ENCODE measurements at regions not wholly inside any gene's neighbourhood (a gene's known extent, or its start where the extent isn't known, plus 50 kb on each side); places are given as distances from the start of the nearest gene placed in this dataset.
"Not testable (repeated sequence)": the region's sequence is repeated elsewhere in the genome, so short reads cannot be mapped to it uniquely, and the experiment has no call there.

DNA sequence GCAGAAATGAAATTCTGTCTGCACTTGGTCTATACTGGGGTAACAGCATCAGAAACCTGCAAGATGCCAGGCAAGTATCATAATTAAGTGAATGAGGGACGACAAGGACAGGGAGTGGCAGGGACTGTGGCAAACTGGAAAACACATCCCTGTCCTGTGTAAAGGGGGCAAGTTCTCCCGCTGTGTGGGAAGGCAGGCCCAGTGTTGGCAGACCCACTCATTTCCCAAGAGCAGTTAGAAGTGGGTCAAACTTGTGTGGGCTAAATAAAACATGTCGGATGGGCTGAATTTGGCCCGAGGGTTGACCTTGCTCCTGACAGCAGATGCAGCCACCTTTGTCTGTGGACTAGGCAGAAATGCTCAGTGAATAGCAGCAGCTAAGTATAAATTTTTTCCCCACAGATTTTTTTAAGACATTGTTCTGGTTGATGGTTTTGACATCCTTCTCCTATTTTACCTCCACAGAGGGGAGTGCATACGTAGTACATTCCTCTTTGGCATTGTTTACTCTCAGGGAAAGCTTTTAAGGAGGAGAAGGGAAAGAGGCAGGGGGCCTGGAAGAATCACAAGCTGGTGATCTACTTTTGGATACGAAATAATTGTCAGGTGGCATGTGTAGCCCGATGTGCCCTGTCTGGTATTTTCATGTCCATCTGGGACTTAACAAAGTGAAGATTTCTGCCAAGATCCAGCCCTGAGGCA, 72.6 kb upstream of the SEC22B start:
- H3K36me3 ChIP-seq (ENCODE audit: control insufficient read depth in 2 of 2, extremely low read depth in 1 of 2, insufficient read depth in 2 of 2, low read length in 2 of 2); H3K27me3 ChIP-seq (ENCODE audit: control insufficient read depth in 2 of 2, insufficient read depth in 2 of 2, low read length in 2 of 2); intact Hi-C loops (cut with micrococcal nuclease); H3K4me2 ChIP-seq (ENCODE audit: insufficient read depth, low read length); H3K9me3 ChIP-seq (replicated peaks; ENCODE audit: control insufficient read depth, insufficient read depth, low read length); dilution Hi-C loops (cut with MboI; ENCODE audit: extremely low pct_ligation_motif_present, low sequenced_read_pairs); H3K9ac ChIP-seq (replicated peaks; ENCODE audit: extremely low read depth, insufficient read depth, low read length); DNase-seq (ENCODE audit: low read depth, low spot score); H3K79me2 ChIP-seq (ENCODE audit: control insufficient read depth, insufficient read depth, low read length); CTCF ChIA-PET; BruUV-seq (replicated peaks); FAIRE-seq; H3K9me1 ChIP-seq (replicated peaks; ENCODE audit: control insufficient read depth, extremely low read depth, insufficient read depth, low read length); POLR2A ChIA-PET; H4K20me1 ChIP-seq (replicated peaks; ENCODE audit: control insufficient read depth, extremely low read depth, insufficient read depth, low read length); H2AFZ ChIP-seq (ENCODE audit: low read depth, low read length); H3K4me1 ChIP-seq (ENCODE audit: control insufficient read depth, extremely low read depth, insufficient read depth, low read length); H3K4me3 ChIP-seq (replicated peaks in 1 of 3; ENCODE audit: insufficient read depth in 1 of 3, low read depth in 1 of 3, low read length in 3 of 3); H3K27ac ChIP-seq (ENCODE audit: insufficient read depth, low read depth, low read length): not testable (repeated sequence)

DNA sequence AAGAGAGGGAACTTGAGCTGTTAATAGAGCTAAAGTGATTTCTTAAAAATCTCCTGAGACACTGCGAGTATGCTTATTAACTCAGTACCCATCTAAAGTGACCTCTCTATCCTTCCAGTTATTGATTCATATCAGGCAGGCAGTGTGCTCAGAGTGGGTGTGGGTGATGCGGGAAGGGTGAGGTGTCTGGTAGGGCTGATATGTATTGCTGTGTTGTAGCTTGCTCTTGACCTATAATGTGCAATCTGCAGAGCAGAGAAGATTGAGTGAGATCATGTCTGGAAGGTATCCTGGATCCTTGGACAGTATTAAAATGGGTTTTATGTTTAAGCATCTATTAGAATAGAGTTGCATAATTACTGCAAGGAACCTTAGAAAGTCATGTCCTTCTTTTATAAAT, 71.9 kb upstream of the SEC22B start:
- H3K27ac ChIP-seq (ENCODE audit: insufficient read depth, low read depth, low read length); FAIRE-seq; H3K36me3 ChIP-seq (ENCODE audit: control insufficient read depth in 2 of 2, extremely low read depth in 1 of 2, insufficient read depth in 2 of 2, low read length in 2 of 2); H3K9me3 ChIP-seq (replicated peaks; ENCODE audit: control insufficient read depth, insufficient read depth, low read length); H2AFZ ChIP-seq (ENCODE audit: low read depth, low read length); H3K27me3 ChIP-seq (ENCODE audit: control insufficient read depth in 2 of 2, insufficient read depth in 2 of 2, low read length in 2 of 2); H3K4me3 ChIP-seq (replicated peaks in 1 of 3; ENCODE audit: insufficient read depth in 1 of 3, low read depth in 1 of 3, low read length in 3 of 3); H4K20me1 ChIP-seq (replicated peaks; ENCODE audit: control insufficient read depth, extremely low read depth, insufficient read depth, low read length); POLR2A ChIA-PET; H3K9ac ChIP-seq (replicated peaks; ENCODE audit: extremely low read depth, insufficient read depth, low read length); BruUV-seq (replicated peaks); H3K9me1 ChIP-seq (replicated peaks; ENCODE audit: control insufficient read depth, extremely low read depth, insufficient read depth, low read length); dilution Hi-C loops (cut with MboI; ENCODE audit: extremely low pct_ligation_motif_present, low sequenced_read_pairs); H3K4me1 ChIP-seq (ENCODE audit: control insufficient read depth, extremely low read depth, insufficient read depth, low read length); CTCF ChIA-PET; DNase-seq (ENCODE audit: low read depth, low spot score); H3K79me2 ChIP-seq (ENCODE audit: control insufficient read depth, insufficient read depth, low read length); intact Hi-C loops (cut with micrococcal nuclease); H3K4me2 ChIP-seq (ENCODE audit: insufficient read depth, low read length): not testable (repeated sequence)

DNA sequence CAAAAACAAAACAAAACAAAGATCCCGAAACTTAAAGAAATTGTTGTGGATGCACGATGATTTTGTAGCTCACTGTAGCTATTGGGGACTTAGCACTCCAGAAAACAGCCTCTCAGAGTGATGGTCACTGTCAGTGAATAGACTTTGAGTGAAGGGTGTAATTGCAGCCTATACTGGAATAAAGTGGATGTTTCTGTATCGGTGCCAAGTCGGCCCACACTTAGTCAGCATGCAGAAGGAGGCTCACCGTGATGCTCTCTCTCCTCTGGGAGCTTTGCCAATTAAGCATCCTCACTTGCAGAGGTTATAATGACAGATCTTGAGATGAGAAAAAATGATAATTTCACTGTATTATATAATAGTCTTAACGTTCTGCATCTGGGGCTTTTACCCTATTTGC, 67.5 kb upstream of the SEC22B start:
- H3K9ac ChIP-seq (replicated peaks; ENCODE audit: extremely low read depth, insufficient read depth, low read length); DNase-seq (ENCODE audit: low read depth, low spot score); H3K4me2 ChIP-seq (ENCODE audit: insufficient read depth, low read length); BruUV-seq (replicated peaks); CTCF ChIA-PET; H3K27me3 ChIP-seq (ENCODE audit: control insufficient read depth in 2 of 2, insufficient read depth in 2 of 2, low read length in 2 of 2); intact Hi-C loops (cut with micrococcal nuclease); H3K9me3 ChIP-seq (replicated peaks; ENCODE audit: control insufficient read depth, insufficient read depth, low read length); H2AFZ ChIP-seq (ENCODE audit: low read depth, low read length); H3K79me2 ChIP-seq (ENCODE audit: control insufficient read depth, insufficient read depth, low read length); POLR2A ChIA-PET; H3K27ac ChIP-seq (ENCODE audit: insufficient read depth, low read depth, low read length); dilution Hi-C loops (cut with MboI; ENCODE audit: extremely low pct_ligation_motif_present, low sequenced_read_pairs); H3K4me1 ChIP-seq (ENCODE audit: control insufficient read depth, extremely low read depth, insufficient read depth, low read length); H4K20me1 ChIP-seq (replicated peaks; ENCODE audit: control insufficient read depth, extremely low read depth, insufficient read depth, low read length); H3K9me1 ChIP-seq (replicated peaks; ENCODE audit: control insufficient read depth, extremely low read depth, insufficient read depth, low read length); H3K36me3 ChIP-seq (ENCODE audit: control insufficient read depth in 2 of 2, extremely low read depth in 1 of 2, insufficient read depth in 2 of 2, low read length in 2 of 2); FAIRE-seq; H3K4me3 ChIP-seq (replicated peaks in 1 of 3; ENCODE audit: insufficient read depth in 1 of 3, low read depth in 1 of 3, low read length in 3 of 3): not testable (repeated sequence)

DNA sequence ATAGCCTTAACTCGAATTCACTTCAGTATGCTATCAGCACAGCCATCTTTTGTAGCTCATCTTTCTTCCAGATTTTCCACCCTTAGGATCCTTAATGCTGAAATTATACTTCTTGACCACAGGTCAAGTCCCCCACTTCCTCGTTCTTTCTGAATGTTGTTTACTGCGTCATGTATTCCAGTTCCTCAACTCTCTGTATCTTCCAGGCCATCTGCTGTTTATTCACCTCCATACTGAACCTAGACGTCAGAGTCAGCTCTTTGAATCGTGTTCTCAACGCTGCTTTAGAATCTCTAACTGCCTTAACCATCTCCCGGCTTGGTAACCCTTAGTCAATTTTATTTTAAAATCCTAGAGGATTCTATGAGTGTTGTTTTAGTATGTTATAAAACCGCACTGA, 66.3 kb upstream of the SEC22B start:
- H2AFZ ChIP-seq (ENCODE audit: low read depth, low read length); intact Hi-C loops (cut with micrococcal nuclease); DNase-seq (ENCODE audit: low read depth, low spot score); H3K9me3 ChIP-seq (replicated peaks; ENCODE audit: control insufficient read depth, insufficient read depth, low read length); H3K27ac ChIP-seq (ENCODE audit: insufficient read depth, low read depth, low read length); H3K4me1 ChIP-seq (ENCODE audit: control insufficient read depth, extremely low read depth, insufficient read depth, low read length); POLR2A ChIA-PET; CTCF ChIA-PET; H3K9me1 ChIP-seq (replicated peaks; ENCODE audit: control insufficient read depth, extremely low read depth, insufficient read depth, low read length); H3K36me3 ChIP-seq (ENCODE audit: control insufficient read depth in 2 of 2, extremely low read depth in 1 of 2, insufficient read depth in 2 of 2, low read length in 2 of 2); H4K20me1 ChIP-seq (replicated peaks; ENCODE audit: control insufficient read depth, extremely low read depth, insufficient read depth, low read length); dilution Hi-C loops (cut with MboI; ENCODE audit: extremely low pct_ligation_motif_present, low sequenced_read_pairs); FAIRE-seq; H3K4me3 ChIP-seq (replicated peaks in 1 of 3; ENCODE audit: insufficient read depth in 1 of 3, low read depth in 1 of 3, low read length in 3 of 3); BruUV-seq (replicated peaks); H3K27me3 ChIP-seq (ENCODE audit: control insufficient read depth in 2 of 2, insufficient read depth in 2 of 2, low read length in 2 of 2); H3K79me2 ChIP-seq (ENCODE audit: control insufficient read depth, insufficient read depth, low read length); H3K9ac ChIP-seq (replicated peaks; ENCODE audit: extremely low read depth, insufficient read depth, low read length); H3K4me2 ChIP-seq (ENCODE audit: insufficient read depth, low read length): not testable (repeated sequence)
